ENCODE measurements at regions not wholly inside any gene's neighbourhood (a gene's known extent, or its start where the extent isn't known, plus 50 kb on each side); places are given as distances from the start of the nearest gene placed in this dataset.
"Not testable (repeated sequence)": the region's sequence is repeated elsewhere in the genome, so short reads cannot be mapped to it uniquely, and the experiment has no call there.

DNA sequence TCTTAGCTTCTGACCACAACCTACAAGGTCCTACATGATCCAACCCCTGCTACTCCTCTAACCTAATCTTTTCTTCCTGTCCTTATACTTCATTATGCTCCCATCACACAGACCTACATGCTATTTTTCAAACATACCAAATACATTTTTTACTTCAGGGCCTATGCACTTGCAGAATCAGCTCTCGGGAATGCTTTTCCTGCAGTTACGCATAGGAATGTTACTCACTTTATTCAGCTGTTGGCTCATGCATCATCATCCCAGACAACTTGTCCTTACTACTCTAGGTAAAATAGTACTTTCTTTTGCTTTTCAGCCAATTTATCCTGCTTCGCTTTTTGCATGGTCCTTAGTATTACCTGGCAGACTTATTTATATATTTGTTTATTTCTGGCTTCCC lies 105.6 kb downstream of the OXSM start:
- no peak for DNase-seq

GRCh38 chr3:25897019-25897418 lies 107.1 kb downstream of the OXSM start:
- DNase-seq, result no peak

GRCh38 chr3:25899352-25900101 lies 109.6 kb downstream of the OXSM start:
- no peak for DNase-seq

GRCh38 chr3:25900161-25900560 lies 110.3 kb downstream of the OXSM start:
- DNase-seq, result no peak

- DNase-seq, result no peak
These were observed 111.9 kb downstream of the OXSM start for GRCh38 chr3:25901796-25902195.

GRCh38 chr3:25902586-25902985 lies 112.7 kb downstream of the OXSM start:
- DNase-seq, result no peak

DNA sequence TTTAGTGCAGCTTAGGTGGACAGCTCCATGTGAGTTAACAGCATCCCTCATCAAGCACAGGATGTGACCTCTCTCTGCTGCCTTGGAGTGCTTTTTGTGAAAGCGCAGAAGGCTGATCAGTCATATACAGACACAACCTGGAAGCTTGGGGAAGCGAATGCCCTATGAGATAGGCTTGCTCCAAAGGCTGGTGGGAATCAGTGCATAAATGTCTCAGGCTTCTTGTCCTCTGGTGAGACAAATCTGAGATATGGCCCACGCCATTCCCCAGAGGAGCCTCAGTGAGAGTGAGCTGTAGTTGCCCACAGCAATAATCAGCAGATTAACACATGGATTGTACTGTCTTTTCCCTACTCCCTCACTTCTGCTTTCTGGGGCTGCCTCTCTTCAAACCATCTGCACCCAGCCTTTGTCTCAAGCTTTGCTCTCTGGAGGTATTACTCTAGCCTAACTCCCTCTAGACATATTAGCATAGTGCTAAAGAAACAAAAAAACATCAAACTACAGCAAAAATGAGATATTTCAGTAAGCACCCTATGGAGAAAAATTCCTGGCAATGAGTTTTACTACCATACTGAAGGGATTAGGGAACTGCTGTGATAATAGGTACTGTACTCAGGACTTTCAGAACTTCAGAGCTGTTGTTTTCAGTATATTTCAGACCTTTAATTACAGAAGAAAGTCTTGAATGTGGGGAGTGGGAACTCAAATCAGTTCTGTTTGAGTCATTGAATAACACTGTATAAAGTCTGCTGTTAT lies 113.7 kb downstream of the OXSM start:
- no peak for DNase-seq

GRCh38 chr3:25904206-25904605 lies 114.3 kb downstream of the OXSM start:
- DNase-seq, result peak in 6 of 56 donors; percentile 1 to 11 (median 2)

DNA sequence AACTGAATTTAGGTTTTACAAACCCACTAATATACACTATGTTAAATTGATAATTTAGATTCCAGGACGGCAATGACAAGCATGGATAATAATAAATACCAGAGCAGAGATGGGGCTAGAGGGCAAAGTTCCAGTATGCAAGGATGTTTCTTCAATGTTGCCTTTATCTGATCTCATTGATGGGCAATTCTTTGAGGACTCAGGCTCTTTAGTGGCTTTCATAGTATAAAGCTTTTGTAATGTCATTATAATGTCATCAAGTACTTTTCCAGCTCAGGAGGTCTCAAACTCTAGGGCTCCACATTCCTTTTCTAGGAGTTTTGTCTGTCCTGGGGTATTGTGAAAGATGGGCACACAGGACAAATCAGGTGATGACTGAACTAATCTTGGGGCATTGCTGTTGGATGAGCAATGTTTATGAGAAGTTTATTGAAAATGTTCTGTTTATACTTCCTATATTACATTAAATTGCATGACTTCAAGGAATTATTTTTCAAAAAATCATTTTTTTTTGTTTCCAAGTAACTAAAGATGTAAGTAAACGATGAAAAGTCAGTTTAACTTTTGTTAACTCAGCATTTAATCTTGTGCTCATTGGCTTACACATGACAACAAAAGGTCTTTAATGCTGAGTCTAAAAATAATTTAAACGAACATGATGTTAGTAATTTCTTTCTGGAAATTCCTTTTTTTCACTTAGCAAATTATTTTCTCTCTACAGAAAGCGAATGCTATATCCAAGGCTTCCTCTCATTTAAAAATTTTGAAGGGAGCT lies 116.4 kb downstream of the OXSM start:
- DNase-seq, result no peak

DNA sequence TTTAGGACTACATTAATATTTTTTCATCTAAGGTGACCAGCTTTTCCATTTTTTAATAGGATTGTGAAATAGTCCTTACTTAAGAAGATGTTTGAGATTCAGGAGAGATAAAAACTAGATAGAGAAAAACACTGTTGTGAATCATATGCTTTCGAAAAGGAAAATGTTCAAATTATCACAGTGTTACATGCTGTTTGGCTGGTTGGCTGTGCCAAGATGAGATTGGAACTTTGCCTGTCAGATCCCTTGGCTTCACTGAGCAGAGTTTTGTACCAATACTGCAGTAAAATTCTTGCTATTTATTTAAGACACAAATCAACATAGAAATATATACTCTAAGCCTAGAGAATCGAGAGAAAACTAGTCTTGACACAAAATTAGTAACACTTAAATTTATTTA lies 117.2 kb downstream of the OXSM start:
- no peak for DNase-seq

DNA sequence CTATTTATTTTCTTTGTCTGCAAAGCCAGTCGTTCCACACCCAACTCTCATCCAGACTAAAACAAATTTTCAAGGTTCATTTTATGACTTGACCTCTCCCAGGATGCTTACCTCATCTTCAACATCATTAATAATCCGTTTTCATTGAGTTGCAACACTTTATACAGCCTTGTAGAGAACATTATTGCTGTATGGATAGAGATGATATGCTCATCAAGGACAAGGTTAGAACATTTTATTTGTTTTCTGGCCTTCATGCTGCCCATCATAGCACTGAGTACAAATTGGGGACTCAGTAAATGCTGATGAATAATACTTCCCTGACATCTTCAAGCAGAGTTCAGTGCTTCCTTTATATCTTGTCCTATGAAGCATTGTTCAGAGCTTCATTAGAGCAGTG lies 120.2 kb downstream of the OXSM start:
- DNase-seq, result no peak

DNA sequence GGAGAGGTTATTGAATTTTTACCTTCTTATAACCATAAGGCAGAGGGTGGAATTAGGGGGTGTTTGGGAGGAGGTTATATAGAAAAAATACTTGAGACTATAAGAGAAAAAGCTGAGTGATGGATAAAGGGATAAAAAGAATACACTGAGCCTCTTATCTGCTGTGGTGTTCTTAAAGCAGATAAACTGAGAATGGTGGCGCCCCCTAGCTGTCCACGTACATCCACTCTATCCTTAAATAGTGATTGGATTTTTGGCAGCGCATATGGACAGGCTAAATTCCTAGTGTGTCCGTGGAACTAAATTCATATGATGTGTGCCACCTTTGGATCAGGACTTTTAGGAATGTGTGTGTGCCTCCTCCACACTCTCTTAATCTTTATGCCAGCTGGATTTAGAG lies 121.1 kb downstream of the OXSM start:
- DNase-seq, result peak in 8 of 56 donors; percentile 1 to 22 (median 10)

- no peak for DNase-seq
These were observed 121.8 kb downstream of the OXSM start for GRCh38 chr3:25911525-25912295.

- no peak for DNase-seq
These were observed 123.3 kb downstream of the OXSM start for GRCh38 chr3:25913179-25913578.

- DNase-seq, result no peak
These were observed 125.8 kb downstream of the OXSM start for GRCh38 chr3:25915673-25916072.

- DNase-seq, result no peak
These were observed 126.4 kb downstream of the OXSM start for GRCh38 chr3:25916321-25916720.

GRCh38 chr3:25931967-25932366 lies 142.1 kb downstream of the OXSM start:
- not testable (repeated sequence) for DNase-seq

DNA sequence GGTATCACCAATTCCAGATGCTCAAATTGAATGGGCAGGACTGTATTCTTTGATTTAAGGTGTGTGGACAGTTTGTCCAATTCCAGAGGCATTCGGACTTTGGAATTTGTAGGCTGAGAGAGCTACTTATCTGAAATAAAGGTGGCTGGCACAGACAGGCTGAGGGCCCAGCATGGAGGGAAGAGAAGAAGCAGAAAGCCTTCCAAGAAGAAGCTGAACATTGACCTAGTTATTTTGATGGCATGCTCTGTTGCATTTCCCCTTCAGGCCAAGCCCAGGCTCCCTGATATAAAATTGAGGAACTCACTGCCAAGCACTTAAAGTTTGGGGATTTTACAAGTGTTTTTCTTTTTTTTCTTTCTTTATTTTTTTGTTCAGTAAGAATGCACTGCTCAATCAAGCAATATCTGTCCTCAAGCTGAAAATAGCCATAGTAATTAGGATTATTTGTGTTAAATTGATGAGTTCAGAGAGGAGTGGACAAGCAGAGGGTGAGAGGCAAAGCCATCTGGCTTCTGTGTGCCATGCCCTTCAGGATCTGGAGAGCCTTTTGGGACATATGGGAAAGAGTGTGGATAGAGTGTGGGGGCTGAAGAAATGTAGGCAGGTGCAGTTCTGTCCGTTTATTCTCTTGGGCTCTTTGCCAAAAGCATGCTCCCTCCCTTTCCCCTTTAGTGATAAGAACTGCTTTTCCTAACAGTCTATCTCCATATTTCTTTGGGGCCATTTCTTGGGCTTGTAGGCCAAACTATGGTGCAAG lies 148.9 kb downstream of the OXSM start:
- no peak for DNase-seq

DNA sequence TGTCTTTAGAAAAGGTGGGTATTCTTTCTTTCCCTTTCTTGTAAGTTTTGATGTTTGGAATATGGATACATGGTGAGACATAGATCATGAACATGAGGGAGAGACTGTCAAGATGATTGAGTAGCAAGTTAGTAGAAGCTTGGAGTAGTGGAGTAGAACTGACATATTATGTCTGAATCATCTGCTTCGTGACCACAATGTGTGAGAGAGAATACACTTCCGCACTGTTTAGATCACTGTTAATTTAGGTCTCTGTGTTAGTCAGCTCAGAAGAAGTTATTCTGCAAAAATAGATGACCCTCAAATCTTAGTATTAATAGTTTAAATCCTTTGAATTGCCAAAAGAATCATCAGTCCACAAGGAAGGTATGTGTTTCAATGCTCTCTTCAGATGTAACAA lies 151.0 kb downstream of the OXSM start:
- no peak for DNase-seq

DNA sequence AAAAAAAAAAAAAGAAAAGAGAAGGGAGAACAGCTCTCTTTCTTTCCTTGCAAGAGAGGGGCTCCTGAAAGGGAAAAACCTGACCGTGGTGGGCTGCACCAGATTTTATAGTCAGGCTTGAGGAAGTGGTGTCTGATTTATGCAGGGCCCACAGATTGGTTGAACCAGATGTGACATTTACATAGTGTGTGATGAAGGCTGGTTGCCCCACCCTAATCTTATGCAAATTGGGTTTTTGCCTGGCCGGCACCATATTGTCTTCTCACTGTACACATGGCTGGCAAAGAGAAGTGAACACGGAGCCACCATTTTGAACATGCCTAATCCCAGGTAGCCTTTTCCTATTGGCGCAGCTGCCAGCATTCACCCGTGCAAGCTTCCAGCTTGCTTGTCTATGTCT lies 154.4 kb downstream of the OXSM start:
- DNase-seq, result no peak

- DNase-seq, result no peak
These were observed 155.5 kb downstream of the OXSM start for GRCh38 chr3:25945366-25945765.

All from nucleus accumbens (tissue), 56 donors.